Activated CD4-positive, alpha-beta memory T cell treated with anti-CD3 and anti-CD28 coated beads for 36 hours (primary cell): ENCODE measurements at regions not wholly inside any gene's neighbourhood (a gene's known extent, or its start where the extent isn't known, plus 50 kb on each side); places are given as distances from the start of the nearest gene placed in this dataset.
"Not testable (repeated sequence)": the region's sequence is repeated elsewhere in the genome, so short reads cannot be mapped to it uniquely, and the experiment has no call there.

Source experiments
- CTCF ChIA-PET: fragments of 350-600 bp; sonication (Branson Sonifier 250); formaldehyde crosslinking; loops from one replicate; lab custom pipeline; 2021; ENCODE audit warnings: antibody characterized with exemption, inconsistent platforms; lab: Charles Lee
- POLR2A ChIA-PET: fragments of 350-600 bp; sonication (Branson Sonifier 250); formaldehyde crosslinking; loops from one replicate; lab custom pipeline; 2021; ENCODE audit warnings: antibody characterized with exemption; lab: Charles Lee
- DNase-seq: peaks from one replicate; pipeline ENCODE4 v3.0.0-alpha.2; 2020
- H3K27ac Mint-ChIP-seq: one replicate; pipeline ENCODE4 v1.8.0; 2021; ENCODE audit warnings: mixed read lengths
- H3K27me3 Mint-ChIP-seq: one replicate; pipeline ENCODE4 v1.8.0; 2021; ENCODE audit warnings: mixed read lengths
- H3K36me3 Mint-ChIP-seq: one replicate; pipeline ENCODE4 v1.8.0; 2021; ENCODE audit warnings: mixed read lengths
- H3K4me1 Mint-ChIP-seq: one replicate; pipeline ENCODE4 v1.8.0; 2021; ENCODE audit warnings: low read depth, mixed read lengths
- H3K4me3 Mint-ChIP-seq: one replicate; pipeline ENCODE4 v1.8.0; 2021; ENCODE audit warnings: mild to moderate bottlenecking, mixed read lengths
- H3K9me3 Mint-ChIP-seq: one replicate; pipeline ENCODE4 v1.8.0; 2021; ENCODE audit warnings: mixed read lengths
- intact Hi-C: fragments of 100-400 bp; cut with micrococcal nuclease; formaldehyde crosslinking; loops from one replicate; pipeline ENCODE4 v1.15.1; 2023

DNA sequence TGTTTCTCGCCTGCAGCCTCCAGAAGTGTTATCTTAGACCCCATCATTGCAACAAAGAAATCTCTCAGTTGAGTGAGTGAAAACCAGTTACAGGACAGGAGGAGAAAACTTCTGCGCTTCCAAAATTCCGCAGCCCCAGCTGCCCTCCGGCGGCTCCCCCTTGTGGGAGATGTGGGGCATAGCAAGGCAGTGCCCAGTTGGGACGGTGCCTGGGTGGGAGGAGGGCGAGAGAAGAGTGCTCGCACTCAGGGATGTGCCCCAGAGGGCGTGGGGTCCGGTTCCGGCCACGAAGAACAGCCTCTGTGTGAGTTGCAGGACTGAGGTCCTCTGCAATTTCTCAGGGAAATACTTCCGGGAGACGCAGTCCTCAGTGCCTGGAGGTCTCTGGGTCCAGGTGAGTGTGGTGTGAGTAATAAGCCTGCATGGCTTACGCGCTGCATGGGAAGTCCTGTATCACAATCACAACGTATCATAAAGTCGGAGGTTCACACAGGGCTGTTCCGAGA lies 87.0 kb upstream of the BLID start:
- CTCF ChIA-PET, result interaction anchor here (0.6 to 2.7 kb wide), 10 partner anchors 9 to 547 kb away, joined by 3 to 32 read pairs (median 3); no protein-coding TSS in a partner anchor
- Mint-ChIP-seq H3K27ac (no peak overlapping the region), H3K4me1 (no peaks in the 10 kb centered on the region), H3K9me3 (no peaks in the 10 kb centered on the region), H3K4me3 (no peak overlapping the region), H3K27me3 (peaks cover 22% of the 10 kb centered on the region), H3K36me3 (no peaks in the 10 kb centered on the region)
- DNase-seq, result peak; percentile 59
- POLR2A ChIA-PET, result no interaction called here
- intact Hi-C loops, result loop anchor here (1.0 to 2.0 kb wide), 2 partner anchors 94 to 548 kb away; no protein-coding TSS in a partner anchor

DNA sequence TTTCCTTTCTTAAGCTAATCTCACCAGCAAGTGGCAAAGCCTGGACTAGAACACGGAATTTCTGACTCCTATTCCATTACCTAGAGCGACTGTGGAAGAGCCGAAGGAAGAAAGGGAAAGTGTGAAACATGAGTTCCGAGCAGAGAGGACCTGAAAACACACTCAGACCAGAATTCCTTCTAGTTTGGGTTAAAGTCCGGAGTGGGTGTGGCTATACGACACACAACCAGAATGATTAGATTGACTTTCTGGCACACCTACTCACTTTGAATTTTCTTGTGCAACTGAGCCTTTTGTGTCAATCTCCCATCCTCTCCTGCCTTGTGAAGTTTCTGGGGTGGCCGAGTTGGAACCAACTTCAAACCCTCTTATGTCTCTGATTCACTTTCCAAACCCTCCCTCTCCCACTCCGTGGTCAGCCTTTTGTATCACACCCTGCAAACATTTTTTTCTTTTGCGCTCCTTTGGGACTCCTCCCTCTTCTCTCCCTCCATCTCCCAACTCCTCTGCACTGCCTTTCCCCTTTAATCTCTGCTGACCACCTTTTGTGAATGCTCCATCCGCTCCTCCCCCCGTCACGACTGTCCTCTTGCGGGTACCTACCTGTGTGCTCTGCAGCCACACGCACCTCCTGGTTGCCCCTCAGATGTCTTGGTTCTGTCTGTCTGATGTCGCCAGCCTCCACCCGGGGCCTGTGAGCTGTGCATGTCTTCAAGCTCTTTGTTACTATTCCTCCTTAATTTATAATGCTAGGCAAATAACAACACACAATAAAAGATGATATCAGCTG lies 86.3 kb upstream of the BLID start:
- Mint-ChIP-seq H3K36me3 (no peaks in the 10 kb centered on the region), H3K4me3 (no peak overlapping the region), H3K9me3 (no peaks in the 10 kb centered on the region), H3K27me3 (peaks cover 25% of the 10 kb centered on the region), H3K4me1 (no peaks in the 10 kb centered on the region), H3K27ac (no peak overlapping the region)
- ChIA-PET CTCF (interaction anchor here (0.6 to 2.7 kb wide), 12 partner anchors 8 to 546 kb away, joined by 3 to 32 read pairs (median 3); no protein-coding TSS in a partner anchor), POLR2A (no interaction called here)
- DNase-seq, result no peak
- intact Hi-C loops, result loop anchor here (2.0 kb wide), 1 partner anchor 94 kb away; no protein-coding TSS in a partner anchor

DNA sequence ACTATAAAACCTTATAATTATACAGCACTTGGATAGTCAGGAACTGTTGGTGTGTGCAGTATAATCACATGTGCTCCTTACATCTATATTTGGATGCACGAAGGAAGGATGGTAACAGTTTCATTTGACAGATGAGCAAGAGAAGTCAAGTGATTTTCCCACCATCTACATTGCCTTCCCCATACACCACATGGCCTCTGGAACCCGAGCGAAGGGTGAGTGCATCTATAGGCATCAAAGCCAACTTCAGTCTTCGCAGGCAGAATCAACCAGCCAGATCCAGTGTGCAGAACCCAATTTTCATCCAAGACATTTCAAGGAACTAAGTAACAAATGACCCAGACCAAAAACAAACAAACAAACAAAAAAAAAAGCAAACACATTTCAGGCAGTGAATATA lies 85.1 kb upstream of the BLID start:
- Mint-ChIP-seq H3K27me3 (peaks cover 26% of the 10 kb centered on the region), H3K9me3 (no peaks in the 10 kb centered on the region), H3K27ac (no peak overlapping the region), H3K36me3 (no peaks in the 10 kb centered on the region), H3K4me3 (no peak overlapping the region), H3K4me1 (no peaks in the 10 kb centered on the region)
- DNase-seq, result no peak
- intact Hi-C loops, result no loop called here
- ChIA-PET CTCF (interaction anchor here (0.9 to 1.0 kb wide), 2 partner anchors 73 to 545 kb away, joined by 3 read pairs; no protein-coding TSS in a partner anchor), POLR2A (no interaction called here)

DNA sequence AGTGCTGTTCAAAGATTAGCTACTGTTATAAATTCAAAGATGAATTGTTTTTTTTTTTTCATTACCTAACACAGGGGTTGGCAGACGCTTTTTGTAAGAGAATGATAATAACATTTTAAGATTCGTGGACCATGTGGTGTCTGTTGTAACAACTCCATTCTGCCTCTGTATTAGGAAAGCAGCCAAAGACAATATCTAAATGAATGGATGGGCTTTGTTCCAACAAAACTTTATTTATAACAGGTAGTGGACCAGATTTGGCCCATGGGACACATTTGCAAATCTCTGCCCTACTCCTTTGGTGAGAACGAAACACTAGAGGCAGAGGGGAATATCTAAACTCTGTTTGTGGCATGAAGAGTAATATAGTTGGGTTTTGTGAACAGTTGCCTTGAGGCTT lies 83.6 kb upstream of the BLID start:
- no peak overlapping the region for H3K27ac Mint-ChIP-seq
- intact Hi-C loops, result no loop called here
- no peaks in the 10 kb centered on the region for H3K9me3 Mint-ChIP-seq
- peaks cover 22% of the 10 kb centered on the region for H3K27me3 Mint-ChIP-seq
- H3K36me3 Mint-ChIP-seq, result no peaks in the 10 kb centered on the region
- H3K4me1 Mint-ChIP-seq, result no peaks in the 10 kb centered on the region
- ChIA-PET CTCF (no interaction called here), POLR2A (no interaction called here)
- no peak for DNase-seq
- no peak overlapping the region for H3K4me3 Mint-ChIP-seq

DNA sequence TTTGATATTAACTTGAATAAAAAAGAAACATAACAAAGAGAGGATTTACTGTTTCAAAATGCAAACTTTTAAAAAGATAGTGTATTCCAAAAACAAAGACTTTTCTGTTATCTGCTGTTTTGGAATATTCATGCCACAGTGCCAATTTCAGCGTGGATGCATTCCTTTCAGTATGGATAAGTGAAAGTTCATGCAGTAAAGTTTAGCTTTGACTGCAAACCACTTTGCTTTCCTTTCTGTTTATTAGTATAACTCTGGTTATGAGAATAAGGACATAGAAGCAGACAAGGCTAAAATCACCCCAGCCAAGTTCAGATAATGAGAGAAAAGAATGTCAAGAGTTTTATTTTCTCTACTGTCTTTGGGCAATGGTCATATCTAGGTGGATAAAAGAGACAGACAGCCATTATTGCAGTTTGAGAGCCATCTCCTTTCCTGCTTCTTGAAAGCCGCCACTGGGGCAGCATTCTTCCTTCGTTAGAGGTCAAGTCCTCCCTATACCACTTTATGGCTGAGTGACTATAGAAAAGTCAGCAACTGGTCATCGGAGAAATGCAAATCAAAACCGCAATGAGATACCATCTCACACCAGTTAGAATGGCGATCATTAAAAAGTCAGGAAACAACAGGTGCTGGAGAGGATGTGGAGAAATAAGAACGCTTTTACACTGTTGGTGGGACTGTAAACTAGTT lies 82.4 kb upstream of the BLID start:
- ChIA-PET CTCF (no interaction called here), POLR2A (no interaction called here)
- Mint-ChIP-seq H3K4me3 (no peak overlapping the region), H3K4me1 (no peaks in the 10 kb centered on the region), H3K36me3 (no peaks in the 10 kb centered on the region), H3K27ac (no peak overlapping the region), H3K9me3 (no peaks in the 10 kb centered on the region), H3K27me3 (peaks cover 19% of the 10 kb centered on the region)
- DNase-seq, result no peak
- intact Hi-C loops, result no loop called here

DNA sequence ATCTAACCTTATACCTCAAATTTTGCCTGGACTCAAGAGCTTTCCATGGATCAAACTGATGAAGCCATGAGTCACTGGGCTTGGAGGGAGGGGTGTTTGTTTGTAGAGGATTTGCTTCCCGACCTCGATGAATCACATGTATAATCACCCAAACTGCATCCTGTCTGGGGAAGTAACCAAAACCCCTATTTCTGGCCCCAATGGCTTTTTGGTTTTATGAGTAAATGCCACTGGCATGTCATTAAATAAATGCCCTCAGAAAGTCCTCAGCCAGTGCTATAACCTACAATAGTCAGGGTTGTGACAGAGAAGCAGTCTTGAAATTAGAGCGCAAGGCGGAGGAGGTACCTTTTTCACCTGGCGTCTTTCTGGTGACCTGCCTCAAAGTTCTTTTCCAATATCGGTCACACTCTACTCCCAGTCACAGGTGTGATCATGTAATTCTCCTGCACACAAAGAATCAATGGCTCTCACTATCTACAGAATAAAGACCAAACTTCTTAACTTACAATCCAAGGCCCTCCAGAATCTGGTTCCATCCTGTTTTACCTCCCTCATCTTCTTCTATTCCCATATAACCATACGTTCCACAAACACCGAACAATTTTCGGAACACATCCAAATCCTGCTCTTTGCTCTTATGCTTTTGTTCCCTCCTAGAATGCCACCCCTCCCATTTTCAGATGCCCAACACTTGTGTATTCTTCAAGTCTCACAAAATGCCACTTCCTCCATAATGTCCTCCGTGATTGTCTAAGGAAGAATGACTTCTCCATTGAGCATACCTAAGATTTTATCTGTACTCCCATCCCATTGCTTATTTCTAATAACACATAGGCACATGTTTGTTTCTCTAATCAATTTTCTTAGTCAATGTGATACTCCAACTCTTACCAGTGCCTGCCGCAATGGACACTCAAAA lies 81.3 kb upstream of the BLID start:
- ChIA-PET CTCF (no interaction called here), POLR2A (no interaction called here)
- no peaks in the 10 kb centered on the region for H3K36me3 Mint-ChIP-seq
- intact Hi-C loops, result no loop called here
- no peaks in the 10 kb centered on the region for H3K9me3 Mint-ChIP-seq
- DNase-seq, result no peak
- H3K4me3 Mint-ChIP-seq, result no peak overlapping the region
- H3K27ac Mint-ChIP-seq, result no peak overlapping the region
- H3K27me3 Mint-ChIP-seq, result peaks cover 14% of the 10 kb centered on the region
- H3K4me1 Mint-ChIP-seq, result no peaks in the 10 kb centered on the region

DNA sequence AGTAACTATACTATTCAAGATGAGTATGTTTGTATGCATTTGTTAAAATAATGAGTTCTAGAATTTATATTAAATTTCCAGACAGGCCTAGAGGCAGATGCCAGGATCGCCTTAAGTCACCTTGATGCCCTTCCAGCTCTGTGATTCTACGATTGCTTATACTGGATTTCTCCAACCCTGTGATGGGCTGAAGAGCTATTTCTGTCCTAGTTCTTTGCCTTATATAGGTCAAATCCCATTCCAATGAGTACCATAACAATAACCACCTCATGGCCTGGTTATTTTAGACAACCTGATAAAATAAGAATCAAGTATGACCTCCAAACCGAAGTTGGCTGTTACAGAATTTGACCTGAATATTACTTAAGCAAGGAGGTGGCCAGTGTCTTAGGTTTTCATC lies 79.8 kb upstream of the BLID start:
- ChIA-PET POLR2A (no interaction called here), CTCF (no interaction called here)
- intact Hi-C loops, result no loop called here
- H3K9me3 Mint-ChIP-seq, result no peaks in the 10 kb centered on the region
- no peak for DNase-seq
- no peaks in the 10 kb centered on the region for H3K4me1 Mint-ChIP-seq
- H3K27ac Mint-ChIP-seq, result no peak overlapping the region
- H3K27me3 Mint-ChIP-seq, result peaks cover 9% of the 10 kb centered on the region
- no peak overlapping the region for H3K4me3 Mint-ChIP-seq
- no peaks in the 10 kb centered on the region for H3K36me3 Mint-ChIP-seq

DNA sequence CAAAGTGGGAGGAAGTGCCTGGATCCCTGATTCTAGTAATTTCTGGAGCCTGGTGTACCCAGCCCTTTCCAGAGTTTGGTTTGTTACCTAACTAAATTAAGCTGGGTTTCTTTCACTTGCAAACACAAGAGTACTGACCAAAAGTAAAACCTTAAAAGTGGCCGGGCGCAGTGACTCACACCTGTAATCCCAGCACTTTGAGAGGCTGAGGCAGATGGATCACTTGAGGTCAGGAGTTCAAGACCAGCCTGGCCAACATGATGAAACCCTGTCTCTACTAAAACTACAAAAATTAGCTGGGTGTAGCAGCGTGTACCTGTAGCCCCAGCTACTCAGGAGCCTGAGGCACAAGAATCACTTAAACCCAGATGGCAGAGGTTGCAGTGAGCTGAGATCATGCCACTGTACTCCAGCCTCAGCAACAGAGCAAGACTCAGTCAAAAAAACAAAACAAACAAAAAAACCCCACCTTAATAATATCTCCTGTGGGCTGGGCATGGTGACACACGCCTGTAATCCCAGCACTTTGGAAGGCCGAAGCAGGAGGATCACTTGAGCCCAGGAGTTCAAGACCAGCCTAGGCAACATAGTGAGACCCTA lies 78.0 kb upstream of the BLID start:
- POLR2A ChIA-PET, H3K36me3 Mint-ChIP-seq, intact Hi-C loops, H3K4me1 Mint-ChIP-seq, H3K9me3 Mint-ChIP-seq, H3K27ac Mint-ChIP-seq, DNase-seq, H3K4me3 Mint-ChIP-seq: not testable (repeated sequence)
- peaks cover 12% of the 10 kb centered on the region for H3K27me3 Mint-ChIP-seq
- CTCF ChIA-PET, result interaction anchor here (0.6 to 1.2 kb wide), 2 partner anchors 9 to 493 kb away, joined by 3 read pairs; no protein-coding TSS in a partner anchor

DNA sequence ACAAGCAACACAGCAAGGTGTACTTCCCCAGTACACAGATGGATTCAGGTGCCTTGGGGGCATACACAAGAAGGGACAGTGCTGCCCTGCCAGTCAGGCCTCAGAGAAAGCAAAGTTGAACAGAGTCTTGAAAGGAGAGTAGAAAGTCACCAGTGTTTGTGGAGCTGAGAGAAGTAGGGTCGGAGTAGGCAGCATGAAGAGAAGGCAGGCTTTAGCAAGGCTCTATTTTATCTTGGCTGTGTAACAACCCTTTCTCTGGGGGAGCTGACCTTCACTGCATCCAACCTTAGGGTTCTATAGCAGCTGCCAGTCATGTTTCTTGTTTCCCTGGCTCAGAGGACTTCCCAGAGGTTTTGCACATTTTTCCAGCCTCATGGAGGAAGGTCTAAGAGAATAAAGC lies 77.4 kb upstream of the BLID start:
- no peak for DNase-seq
- H3K4me3 Mint-ChIP-seq, result no peak overlapping the region
- H3K27me3 Mint-ChIP-seq, result peaks cover 12% of the 10 kb centered on the region
- H3K36me3 Mint-ChIP-seq, result no peaks in the 10 kb centered on the region
- H3K27ac Mint-ChIP-seq, result no peak overlapping the region
- ChIA-PET CTCF (interaction anchor here (0.6 to 1.2 kb wide), 2 partner anchors 9 to 492 kb away, joined by 3 read pairs; no protein-coding TSS in a partner anchor), POLR2A (no interaction called here)
- intact Hi-C loops, result no loop called here
- no peaks in the 10 kb centered on the region for H3K9me3 Mint-ChIP-seq
- no peaks in the 10 kb centered on the region for H3K4me1 Mint-ChIP-seq

DNA sequence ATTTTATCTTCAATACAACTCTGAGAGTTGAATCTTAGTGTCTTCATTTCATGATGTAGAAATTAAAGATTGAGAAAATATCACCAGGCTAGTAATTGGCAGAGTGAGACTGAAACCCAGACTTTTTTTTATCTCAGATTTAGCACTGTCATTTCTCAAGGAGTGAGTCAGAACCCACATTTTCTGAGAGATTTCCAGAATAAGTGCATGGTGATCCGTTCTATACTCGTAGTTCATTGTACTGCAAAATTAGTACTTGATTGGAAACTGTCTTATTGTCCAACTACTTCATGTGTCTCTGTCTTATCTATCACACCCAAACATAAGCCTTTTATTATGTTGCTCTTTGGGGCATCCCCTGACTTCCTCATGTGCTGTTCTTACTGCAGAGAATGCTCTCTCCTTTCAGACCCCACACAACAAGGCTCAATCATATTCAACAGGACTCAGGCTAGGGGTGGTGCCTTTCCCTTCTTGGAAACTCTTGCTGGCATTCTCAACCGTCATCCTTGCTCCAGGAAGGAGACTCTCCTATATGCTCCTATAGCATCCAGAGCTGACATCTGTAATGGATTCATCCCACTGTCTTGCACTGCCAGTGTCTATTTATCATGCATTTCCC lies 76.7 kb upstream of the BLID start:
- Mint-ChIP-seq H3K36me3 (no peaks in the 10 kb centered on the region), H3K4me3 (no peak overlapping the region), H3K4me1 (no peaks in the 10 kb centered on the region), H3K9me3 (no peaks in the 10 kb centered on the region), H3K27ac (no peak overlapping the region), H3K27me3 (peaks cover 12% of the 10 kb centered on the region)
- DNase-seq, result no peak
- ChIA-PET CTCF (no interaction called here), POLR2A (no interaction called here)
- intact Hi-C loops, result no loop called here

DNA sequence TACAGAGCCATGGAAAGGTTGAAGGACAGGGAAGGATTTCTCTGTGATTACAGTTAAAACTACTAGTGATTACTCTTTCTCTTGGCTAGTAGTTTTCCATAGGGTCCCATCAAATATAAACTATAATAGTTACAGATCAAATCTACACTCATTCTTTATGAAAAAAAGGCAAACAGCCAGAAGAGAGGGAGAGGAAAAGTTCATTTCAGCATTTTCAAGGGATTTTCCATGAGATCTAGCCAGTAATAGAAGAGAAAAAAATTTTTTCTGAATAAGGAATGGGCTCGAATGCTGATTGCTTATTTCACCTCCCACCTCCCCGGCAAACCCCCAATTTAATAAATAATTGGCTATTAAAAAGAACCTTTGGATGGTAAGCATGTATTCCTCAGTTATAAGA lies 74.8 kb upstream of the BLID start:
- Mint-ChIP-seq H3K4me1 (no peaks in the 10 kb centered on the region), H3K9me3 (no peaks in the 10 kb centered on the region), H3K27ac (no peak overlapping the region), H3K27me3 (peaks cover 8% of the 10 kb centered on the region), H3K4me3 (no peak overlapping the region), H3K36me3 (no peaks in the 10 kb centered on the region)
- intact Hi-C loops, result no loop called here
- CTCF ChIA-PET, result interaction anchor here (1.1 kb wide), 1 partner anchor 12 kb away, joined by 3 read pairs; no protein-coding TSS in a partner anchor
- POLR2A ChIA-PET, result no interaction called here
- DNase-seq, result no peak
